ENCODE measurements at regions not wholly inside any gene's neighbourhood (a gene's known extent, or its start where the extent isn't known, plus 50 kb on each side); places are given as distances from the start of the nearest gene placed in this dataset.

DNA sequence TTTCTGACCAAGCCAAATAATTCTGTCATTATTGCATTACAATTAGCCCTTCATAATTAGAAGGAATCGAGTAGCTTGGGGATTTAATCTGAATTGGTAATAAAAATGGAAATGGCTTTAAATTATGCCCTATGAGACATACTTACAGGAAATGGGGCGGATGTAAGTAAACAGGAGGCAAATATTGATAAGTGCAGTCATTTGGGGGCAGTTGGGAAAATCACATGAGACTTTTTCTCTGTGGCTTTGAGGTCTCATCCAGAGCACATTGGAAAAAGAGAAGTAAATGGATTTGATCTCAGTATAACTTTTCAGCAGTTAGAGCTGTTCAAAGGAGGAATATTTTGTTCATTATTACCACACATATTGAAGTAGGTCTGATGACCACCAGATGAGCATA, 307.8 kb upstream of the POM121L12 start:
- no peak overlapping the region for H2BK5ac ChIP-seq (ENCODE audit: low read depth, low read length, poor library complexity, severe bottlenecking)
- H4K8ac ChIP-seq (ENCODE audit: low read depth in 2 of 2, low read length in 2 of 2), result no peak overlapping the region
- no peaks in the 10 kb centered on the region for H3K79me1 ChIP-seq (ENCODE audit: low read depth in 1 of 2, low read length in 2 of 2)
- no peaks in the 10 kb centered on the region for H4K20me1 ChIP-seq (ENCODE audit: insufficient read depth, low read length)
- H2AK9ac ChIP-seq (replicated peaks; ENCODE audit: low read depth, low read length, poor library complexity), result no peak overlapping the region
- no peak overlapping the region for H3K27ac ChIP-seq (ENCODE audit: insufficient read depth, low read length)
- H3K14ac ChIP-seq (replicated peaks; ENCODE audit: low read depth, low read length), result no peak overlapping the region
- no peaks in the 10 kb centered on the region for H3K36me3 ChIP-seq (ENCODE audit: control insufficient read depth, insufficient read depth, low read length)
- no peak for TF ChIP-seq POLR2A (IDR thresholded peaks at IDR 0.05; ENCODE audit: low read depth, low read length)
- TF ChIP-seq RFX5 (IDR thresholded peaks at IDR 0.05; ENCODE audit: low read depth, low read length), result no peak
- TF ChIP-seq, protein P1, sequence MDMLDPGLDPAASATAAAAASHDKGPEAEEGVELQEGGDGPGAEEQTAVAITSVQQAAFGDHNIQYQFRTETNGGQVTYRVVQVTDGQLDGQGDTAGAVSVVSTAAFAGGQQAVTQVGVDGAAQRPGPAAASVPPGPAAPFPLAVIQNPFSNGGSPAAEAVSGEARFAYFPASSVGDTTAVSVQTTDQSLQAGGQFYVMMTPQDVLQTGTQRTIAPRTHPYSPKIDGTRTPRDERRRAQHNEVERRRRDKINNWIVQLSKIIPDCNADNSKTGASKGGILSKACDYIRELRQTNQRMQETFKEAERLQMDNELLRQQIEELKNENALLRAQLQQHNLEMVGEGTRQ (IDR thresholded peaks at IDR 0.05; ENCODE audit: low read depth, low read length), result no peak
- no peak for TF ChIP-seq CHD1 (IDR thresholded peaks at IDR 0.05; ENCODE audit: low read depth, low read length)
- TF ChIP-seq RCOR1 (IDR thresholded peaks at IDR 0.05; ENCODE audit: insufficient replicate concordance, low read length), result no peak
- no peak for TF ChIP-seq BHLHE40 (IDR thresholded peaks at IDR 0.05; ENCODE audit: low read depth, low read length)
- no peak for TF ChIP-seq MAFK (IDR thresholded peaks at IDR 0.05; ENCODE audit: low read depth, low read length)
- TF ChIP-seq, protein P2, sequence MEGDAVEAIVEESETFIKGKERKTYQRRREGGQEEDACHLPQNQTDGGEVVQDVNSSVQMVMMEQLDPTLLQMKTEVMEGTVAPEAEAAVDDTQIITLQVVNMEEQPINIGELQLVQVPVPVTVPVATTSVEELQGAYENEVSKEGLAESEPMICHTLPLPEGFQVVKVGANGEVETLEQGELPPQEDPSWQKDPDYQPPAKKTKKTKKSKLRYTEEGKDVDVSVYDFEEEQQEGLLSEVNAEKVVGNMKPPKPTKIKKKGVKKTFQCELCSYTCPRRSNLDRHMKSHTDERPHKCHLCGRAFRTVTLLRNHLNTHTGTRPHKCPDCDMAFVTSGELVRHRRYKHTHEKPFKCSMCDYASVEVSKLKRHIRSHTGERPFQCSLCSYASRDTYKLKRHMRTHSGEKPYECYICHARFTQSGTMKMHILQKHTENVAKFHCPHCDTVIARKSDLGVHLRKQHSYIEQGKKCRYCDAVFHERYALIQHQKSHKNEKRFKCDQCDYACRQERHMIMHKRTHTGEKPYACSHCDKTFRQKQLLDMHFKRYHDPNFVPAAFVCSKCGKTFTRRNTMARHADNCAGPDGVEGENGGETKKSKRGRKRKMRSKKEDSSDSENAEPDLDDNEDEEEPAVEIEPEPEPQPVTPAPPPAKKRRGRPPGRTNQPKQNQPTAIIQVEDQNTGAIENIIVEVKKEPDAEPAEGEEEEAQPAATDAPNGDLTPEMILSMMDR (conservative IDR thresholded peaks at IDR 0.05; ENCODE audit: low read depth, low read length), result no peak
- TF ChIP-seq MXI1 (IDR thresholded peaks at IDR 0.05; ENCODE audit: borderline replicate concordance, low read depth, low read length), result no peak
- no peak for TF ChIP-seq NFE2L2 (IDR thresholded peaks at IDR 0.05; ENCODE audit: low read depth, low read length)
- no peak for TF ChIP-seq FOS (IDR thresholded peaks at IDR 0.05; ENCODE audit: low read depth, low read length)
- TF ChIP-seq CEBPB (IDR thresholded peaks at IDR 0.05; ENCODE audit: low read depth, low read length), result no peak
- no peak overlapping the region for H3K4me3 ChIP-seq (ENCODE audit: insufficient read depth, low read depth, low read length)
- DNase-seq, result no peak
- H3K18ac ChIP-seq (ENCODE audit: low read depth, low read length), result no peak overlapping the region
- H2AK5ac ChIP-seq (ENCODE audit: low read depth, low read length), result no peak overlapping the region
- no CpG with 5 or more reads among the region's 2 CpGs for WGBS, 2 experiments (ENCODE audit: extremely low coverage in 2 of 2, insufficient read length in 1 of 2)
- no TSS peak for BruUV-seq (replicated peaks)
- no peak overlapping the region for H4K91ac ChIP-seq (ENCODE audit: insufficient read depth, low read depth, low read length)
- H3K9ac ChIP-seq (ENCODE audit: low read depth, low read length), result no peak overlapping the region
- no peak overlapping the region for H2BK15ac ChIP-seq (ENCODE audit: low read depth, low read length)
- no peaks in the 10 kb centered on the region for H3K27me3 ChIP-seq (ENCODE audit: control insufficient read depth, insufficient read depth, low read length)
- dilution Hi-C loops (cut with HindIII; ENCODE audit: low sequenced_read_pairs, unreplicated experiment), result no loop called here
- H3K9me3 ChIP-seq (ENCODE audit: control insufficient read depth, insufficient read depth, low read length), result peaks cover 5% of the 10 kb centered on the region; the same call in 1 of the 2 replicates
- H2AFZ ChIP-seq (replicated peaks; ENCODE audit: low read length, poor library complexity), result no peak overlapping the region
- no peak overlapping the region for H2BK20ac ChIP-seq (ENCODE audit: low read depth, low read length)
- no peak overlapping the region for H2BK120ac ChIP-seq (ENCODE audit: low read depth, low read length)
- intact Hi-C loops (cut with micrococcal nuclease), result no loop called here
- no peak overlapping the region for H4K5ac ChIP-seq (ENCODE audit: low read depth, low read length)
- in situ Hi-C loops (cut with MboI; ENCODE audit: low sequenced_read_pairs), result no loop called here
- H3K56ac ChIP-seq (ENCODE audit: extremely low read depth, insufficient read depth, low read length), result no peak overlapping the region
- no peaks in the 10 kb centered on the region for H3K9me1 ChIP-seq (ENCODE audit: insufficient read depth, low read length)
- ATAC-seq (ENCODE audit: low read depth), result no peak
- no peak overlapping the region for H3K4me2 ChIP-seq (ENCODE audit: low read depth, low read length)
- ChIA-PET POLR2A (ENCODE audit: unreplicated experiment) (no interaction called here), CTCF (no interaction called here)
- no peak overlapping the region for H3K23ac ChIP-seq (ENCODE audit: low read depth, low read length)
- no peak overlapping the region for H3K4ac ChIP-seq (ENCODE audit: low read depth, low read length)
- H3K4me1 ChIP-seq (ENCODE audit: control insufficient read depth, insufficient read depth, low read length), result no peaks in the 10 kb centered on the region
